ENCODE measurements at regions not wholly inside any gene's neighbourhood (a gene's known extent, or its start where the extent isn't known, plus 50 kb on each side); places are given as distances from the start of the nearest gene placed in this dataset.

DNA sequence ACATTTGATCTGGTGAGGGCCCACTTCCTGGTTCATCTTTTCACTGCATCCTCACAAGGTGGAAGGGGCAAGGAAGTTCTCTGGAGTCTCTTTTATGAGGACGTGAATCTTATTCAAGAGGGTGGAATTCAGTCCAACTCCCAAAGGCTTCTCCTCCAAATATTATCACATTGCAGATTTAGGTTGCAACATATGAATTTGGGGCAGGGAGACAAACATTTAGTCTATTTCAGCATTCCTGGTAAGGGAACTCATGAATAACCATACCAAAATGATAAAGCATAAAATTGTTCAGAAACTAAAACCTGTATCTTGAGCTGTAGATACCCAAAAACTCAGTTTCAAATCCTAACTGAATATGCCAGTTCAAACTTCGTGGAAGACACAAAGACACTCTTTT is 246.8 kb downstream of the QDPR start:
- ChIA-PET CTCF (interaction anchor here (0.6 kb wide), 1 partner anchor 973 kb away, joined by 3 read pairs; no protein-coding TSS in a partner anchor), POLR2A (no interaction called here)
- DNase-seq (ENCODE audit: low read depth, low spot score): no peak
- H3K4me3 ChIP-seq (ENCODE audit: low read depth, low read length): no peak overlapping the region
- TF ChIP-seq, protein P1, sequence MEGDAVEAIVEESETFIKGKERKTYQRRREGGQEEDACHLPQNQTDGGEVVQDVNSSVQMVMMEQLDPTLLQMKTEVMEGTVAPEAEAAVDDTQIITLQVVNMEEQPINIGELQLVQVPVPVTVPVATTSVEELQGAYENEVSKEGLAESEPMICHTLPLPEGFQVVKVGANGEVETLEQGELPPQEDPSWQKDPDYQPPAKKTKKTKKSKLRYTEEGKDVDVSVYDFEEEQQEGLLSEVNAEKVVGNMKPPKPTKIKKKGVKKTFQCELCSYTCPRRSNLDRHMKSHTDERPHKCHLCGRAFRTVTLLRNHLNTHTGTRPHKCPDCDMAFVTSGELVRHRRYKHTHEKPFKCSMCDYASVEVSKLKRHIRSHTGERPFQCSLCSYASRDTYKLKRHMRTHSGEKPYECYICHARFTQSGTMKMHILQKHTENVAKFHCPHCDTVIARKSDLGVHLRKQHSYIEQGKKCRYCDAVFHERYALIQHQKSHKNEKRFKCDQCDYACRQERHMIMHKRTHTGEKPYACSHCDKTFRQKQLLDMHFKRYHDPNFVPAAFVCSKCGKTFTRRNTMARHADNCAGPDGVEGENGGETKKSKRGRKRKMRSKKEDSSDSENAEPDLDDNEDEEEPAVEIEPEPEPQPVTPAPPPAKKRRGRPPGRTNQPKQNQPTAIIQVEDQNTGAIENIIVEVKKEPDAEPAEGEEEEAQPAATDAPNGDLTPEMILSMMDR (IDR thresholded peaks at IDR 0.05; ENCODE audit: insufficient read depth, low read length, missing control alignments): no peak

DNA sequence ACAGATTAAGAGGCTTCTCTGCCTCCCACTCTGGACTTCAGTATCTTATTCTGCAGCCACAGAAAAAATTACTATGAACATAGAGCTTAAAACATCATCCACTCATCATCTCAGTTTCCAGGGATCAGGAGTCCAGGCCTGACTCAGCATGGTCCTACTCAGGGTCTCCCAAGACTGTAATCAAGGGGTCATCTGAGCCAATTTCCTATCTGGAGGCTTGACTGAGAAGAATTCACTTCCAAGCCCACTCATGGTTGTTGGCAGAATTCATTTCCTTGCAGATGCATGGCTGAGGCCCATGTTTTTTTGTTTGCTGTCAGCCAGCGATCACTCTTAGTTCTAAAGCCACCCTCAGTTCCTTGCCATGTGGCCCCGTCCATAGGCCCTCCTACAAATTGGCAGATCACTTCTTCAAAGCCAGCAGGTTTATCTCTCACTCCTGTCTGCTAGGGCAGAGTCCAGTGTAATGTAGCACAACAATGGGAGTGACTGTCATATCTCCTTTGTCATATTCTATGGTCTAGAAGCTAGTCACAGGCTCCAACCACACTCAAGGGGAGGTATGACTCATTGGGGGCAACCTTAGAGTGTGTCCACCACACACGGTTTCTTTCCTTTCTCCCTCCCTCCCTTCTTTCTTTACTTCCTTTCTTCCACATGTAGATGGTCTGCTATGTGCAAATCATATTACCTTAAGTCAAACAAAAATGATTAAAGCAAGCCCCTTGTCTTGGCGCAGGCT is 251.6 kb downstream of the QDPR start:
- no peak for DNase-seq (ENCODE audit: low read depth, low spot score)
- ChIA-PET POLR2A (no interaction called here), CTCF (no interaction called here)
- TF ChIP-seq, protein P1 (IDR thresholded peaks at IDR 0.05; ENCODE audit: insufficient read depth, low read length, missing control alignments): no peak
- no peak overlapping the region for H3K4me3 ChIP-seq (ENCODE audit: low read depth, low read length)

DNA sequence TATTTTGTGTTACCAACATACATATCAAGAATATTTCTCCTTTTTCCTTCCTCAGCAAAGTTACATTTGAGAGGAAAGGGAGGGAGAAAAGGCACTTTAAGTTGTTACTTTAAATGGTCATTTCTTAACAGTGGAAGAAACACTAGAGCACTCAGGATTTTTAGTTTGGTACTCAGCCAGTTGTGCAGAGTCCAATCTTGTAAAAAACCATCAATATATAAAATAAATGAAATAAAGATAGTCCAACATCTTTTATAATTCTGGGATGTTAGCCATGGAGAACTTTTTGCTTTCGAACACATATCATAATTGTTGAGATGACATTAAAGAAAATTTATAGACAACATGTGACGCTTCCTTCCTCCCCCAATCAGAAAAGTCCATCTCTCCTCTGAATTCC is 253.8 kb downstream of the QDPR start:
- POLR2A ChIA-PET: no interaction called here
- TF ChIP-seq, protein P1 (IDR thresholded peaks at IDR 0.05; ENCODE audit: insufficient read depth, low read length, missing control alignments): no peak
- no peak overlapping the region for H3K4me3 ChIP-seq (ENCODE audit: low read depth, low read length)
- CTCF ChIA-PET: no interaction called here
- no peak for DNase-seq (ENCODE audit: low read depth, low spot score)

DNA sequence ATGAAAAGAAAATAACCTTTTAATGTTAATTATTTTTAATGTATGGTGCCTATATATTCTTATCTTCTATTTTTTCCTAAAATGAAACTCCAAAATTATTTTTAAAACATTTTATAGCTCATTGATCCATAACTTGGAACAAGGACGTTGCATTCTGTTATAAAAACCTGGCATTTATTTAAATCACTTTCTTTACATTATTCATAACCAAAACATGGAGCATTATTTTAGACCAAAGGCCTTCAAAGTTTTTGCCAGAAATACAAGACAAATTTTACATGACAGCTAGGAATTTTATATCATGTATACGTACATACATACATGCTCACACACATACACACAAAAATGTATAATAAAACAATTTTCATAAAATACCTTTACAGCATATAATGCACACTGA is 259.8 kb downstream of the QDPR start:
- POLR2A ChIA-PET: no interaction called here
- CTCF ChIA-PET: no interaction called here
- H3K4me3 ChIP-seq (ENCODE audit: low read depth, low read length): no peak overlapping the region
- no peak for DNase-seq (ENCODE audit: low read depth, low spot score)
- TF ChIP-seq, protein P1 (IDR thresholded peaks at IDR 0.05; ENCODE audit: insufficient read depth, low read length, missing control alignments): no peak

DNA sequence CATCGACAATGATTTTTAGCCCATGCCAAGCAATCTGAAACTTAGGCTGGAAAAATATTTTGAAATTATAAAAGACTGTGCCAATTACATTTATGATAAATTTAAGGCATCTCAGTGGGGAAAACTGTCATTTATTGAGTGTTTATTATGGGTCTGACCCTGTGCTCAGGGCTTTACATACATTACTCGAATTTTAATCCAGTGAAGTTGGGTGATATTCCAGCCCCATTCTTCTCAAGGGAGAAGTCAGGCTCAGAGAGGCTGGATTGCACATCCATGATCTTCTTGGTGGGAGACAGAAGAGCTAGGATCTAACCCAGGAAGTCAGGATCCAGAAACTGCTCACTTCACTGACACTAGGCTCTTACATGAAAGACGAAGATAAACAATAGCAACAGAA is 260.8 kb downstream of the QDPR start:
- TF ChIP-seq, protein P1 (IDR thresholded peaks at IDR 0.05; ENCODE audit: insufficient read depth, low read length, missing control alignments): no peak
- H3K4me3 ChIP-seq (ENCODE audit: low read depth, low read length): no peak overlapping the region
- ChIA-PET CTCF (no interaction called here), POLR2A (no interaction called here)
- DNase-seq (ENCODE audit: low read depth, low spot score): no peak

DNA sequence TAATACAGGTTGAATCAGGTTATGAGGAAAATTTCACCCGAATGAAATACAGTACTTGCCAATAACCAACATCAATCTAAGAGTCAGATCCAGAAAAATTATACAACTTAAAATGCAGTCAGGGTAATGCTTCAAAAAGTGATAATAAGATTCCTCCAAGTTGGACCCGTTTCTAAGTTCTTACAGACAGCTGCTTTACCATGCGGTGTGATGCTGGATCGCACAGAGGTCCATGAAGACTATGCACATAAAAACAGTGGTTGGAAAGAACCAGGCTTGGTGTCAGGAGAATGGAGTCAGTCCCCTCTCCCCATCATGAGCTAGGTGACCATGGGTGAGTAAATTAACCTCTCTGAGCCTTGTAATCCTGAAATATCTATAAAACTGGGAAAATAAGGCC is 261.3 kb downstream of the QDPR start:
- ChIA-PET CTCF (no interaction called here), POLR2A (no interaction called here)
- no peak overlapping the region for H3K4me3 ChIP-seq (ENCODE audit: low read depth, low read length)
- no peak for DNase-seq (ENCODE audit: low read depth, low spot score)
- TF ChIP-seq, protein P1 (IDR thresholded peaks at IDR 0.05; ENCODE audit: insufficient read depth, low read length, missing control alignments): no peak

Measured in AG04449 (cell line).